Erythroblast (primary cell): ENCODE measurements at regions not wholly inside any gene's neighbourhood (a gene's known extent, or its start where the extent isn't known, plus 50 kb on each side); places are given as distances from the start of the nearest gene placed in this dataset.

Source experiments
- DNase-seq, 2 experiments: peaks; one replicate each; lab custom pipeline; 2025; lab: John Stamatoyannopoulos, UW
- GATA1 ChIP-seq: IDR thresholded peaks from 2 replicates; pipeline ENCODE4 v1.6.1; 2011; ENCODE audit warnings: low read depth, mild to moderate bottlenecking, control low read depth, low read length, moderate library complexity
- POLR2A ChIP-seq: IDR thresholded peaks from 2 replicates; pipeline ENCODE4 v1.6.1; 2011; ENCODE audit warnings: mild to moderate bottlenecking, low read length

GRCh38 chr5:6904860-6905259 lies 191.6 kb downstream of the TENT4A start:
- no peak for DNase-seq
- no peak for TF ChIP-seq POLR2A
- no peak for TF ChIP-seq GATA1

GRCh38 chr5:6905423-6905822 lies 192.2 kb downstream of the TENT4A start:
- no peak for DNase-seq
- TF ChIP-seq GATA1 (no peak), POLR2A (no peak)

- DNase-seq: no peak
Observed at GRCh38 chr5:6905883-6906282, 192.7 kb downstream of the TENT4A start.

GRCh38 chr5:6907320-6907918 lies 194.2 kb downstream of the TENT4A start:
- DNase-seq: no peak
- TF ChIP-seq GATA1 (no peak), POLR2A (no peak)

More at GRCh38 chr5:6905883-6906282, 192.7 kb downstream of the TENT4A start:
- TF ChIP-seq GATA1: no peak
- no peak for TF ChIP-seq POLR2A

GRCh38 chr5:6909901-6910300 lies 196.7 kb downstream of the TENT4A start:
- TF ChIP-seq POLR2A (no peak), GATA1 (no peak)
- DNase-seq: no peak

GRCh38 chr5:6910950-6911349 lies 197.7 kb downstream of the TENT4A start:
- TF ChIP-seq POLR2A (no peak), GATA1 (no peak)
- DNase-seq: no peak

GRCh38 chr5:6914347-6914746 lies 201.1 kb downstream of the TENT4A start:
- no peak for TF ChIP-seq POLR2A
- no peak for TF ChIP-seq GATA1
- DNase-seq: no peak

- no peak for TF ChIP-seq GATA1
- DNase-seq: no peak
Observed at GRCh38 chr5:6915574-6915973, 202.3 kb downstream of the TENT4A start.

GRCh38 chr5:6918255-6918654 lies 205.0 kb downstream of the TENT4A start:
- no peak for TF ChIP-seq GATA1
- no peak for DNase-seq

- TF ChIP-seq GATA1 (no peak), POLR2A (no peak)
- DNase-seq: no peak
Observed at GRCh38 chr5:6920628-6921256, 207.5 kb downstream of the TENT4A start.

GRCh38 chr5:6926491-6927038 lies 213.3 kb downstream of the TENT4A start:
- no peak for DNase-seq
- TF ChIP-seq GATA1: no peak
- no peak for TF ChIP-seq POLR2A

GRCh38 chr5:6936031-6936430 lies 222.8 kb downstream of the TENT4A start:
- TF ChIP-seq POLR2A (no peak), GATA1 (no peak)
- no peak for DNase-seq

- TF ChIP-seq GATA1: no peak
- no peak for TF ChIP-seq POLR2A
- DNase-seq: no peak
Observed at GRCh38 chr5:6937677-6938076, 224.4 kb downstream of the TENT4A start.

- TF ChIP-seq GATA1 (no peak), POLR2A (no peak)
- DNase-seq: no peak
Observed at GRCh38 chr5:6941631-6942030, 228.4 kb downstream of the TENT4A start.
